Fibroblast of mammary gland (primary cell): ENCODE measurements at regions not wholly inside any gene's neighbourhood (a gene's known extent, or its start where the extent isn't known, plus 50 kb on each side); places are given as distances from the start of the nearest gene placed in this dataset.
"Not testable (repeated sequence)": the region's sequence is repeated elsewhere in the genome, so short reads cannot be mapped to it uniquely, and the experiment has no call there.

Source experiments
- DNase-seq: peaks from one replicate; pipeline ENCODE4 v3.0.0-alpha.2; 2010; ENCODE audit warnings: low read depth
- H3K4me3 ChIP-seq: 2 replicates; pipeline ENCODE4 v1.5.1; 2011; ENCODE audit warnings: low read depth, mild to moderate bottlenecking, low read length, moderate library complexity; ENCODE audit not compliant: control insufficient read depth
- TF ChIP-seq, protein P1 (sequence below): conservative IDR thresholded peaks from 2 replicates; pipeline ENCODE4 v1.5.1; 2011; ENCODE audit warnings: low read depth, low read length, inconsistent platforms; ENCODE audit not compliant: control insufficient read depth, insufficient read depth

GRCh38 chr4:154988511-154988910 is 207.4 kb downstream of the RBM46 start:
- no peak for DNase-seq
- H3K4me3 ChIP-seq: no peak overlapping the region
- TF ChIP-seq, protein P1, sequence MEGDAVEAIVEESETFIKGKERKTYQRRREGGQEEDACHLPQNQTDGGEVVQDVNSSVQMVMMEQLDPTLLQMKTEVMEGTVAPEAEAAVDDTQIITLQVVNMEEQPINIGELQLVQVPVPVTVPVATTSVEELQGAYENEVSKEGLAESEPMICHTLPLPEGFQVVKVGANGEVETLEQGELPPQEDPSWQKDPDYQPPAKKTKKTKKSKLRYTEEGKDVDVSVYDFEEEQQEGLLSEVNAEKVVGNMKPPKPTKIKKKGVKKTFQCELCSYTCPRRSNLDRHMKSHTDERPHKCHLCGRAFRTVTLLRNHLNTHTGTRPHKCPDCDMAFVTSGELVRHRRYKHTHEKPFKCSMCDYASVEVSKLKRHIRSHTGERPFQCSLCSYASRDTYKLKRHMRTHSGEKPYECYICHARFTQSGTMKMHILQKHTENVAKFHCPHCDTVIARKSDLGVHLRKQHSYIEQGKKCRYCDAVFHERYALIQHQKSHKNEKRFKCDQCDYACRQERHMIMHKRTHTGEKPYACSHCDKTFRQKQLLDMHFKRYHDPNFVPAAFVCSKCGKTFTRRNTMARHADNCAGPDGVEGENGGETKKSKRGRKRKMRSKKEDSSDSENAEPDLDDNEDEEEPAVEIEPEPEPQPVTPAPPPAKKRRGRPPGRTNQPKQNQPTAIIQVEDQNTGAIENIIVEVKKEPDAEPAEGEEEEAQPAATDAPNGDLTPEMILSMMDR: no peak

GRCh38 chr4:154989511-154989910 is 208.4 kb downstream of the RBM46 start:
- DNase-seq: no peak
- no peak overlapping the region for H3K4me3 ChIP-seq
- TF ChIP-seq, protein P1: no peak

GRCh38 chr4:154997866-154998265 is 210.6 kb upstream of the NPY2R start:
- not testable (repeated sequence) for H3K4me3 ChIP-seq
- DNase-seq: peak; percentile 81

- TF ChIP-seq, protein P1: no peak
- DNase-seq: peak; percentile 97
- peak overlapping the region; percentile 36 for H3K4me3 ChIP-seq
Observed at GRCh38 chr4:154998284-154998683, 210.2 kb upstream of the NPY2R start.

GRCh38 chr4:154998773-154999172 is 209.7 kb upstream of the NPY2R start:
- TF ChIP-seq, protein P1: no peak
- H3K4me3 ChIP-seq: peak overlapping the region; percentile 36
- DNase-seq: no peak

GRCh38 chr4:154999950-155000578 is 208.4 kb upstream of the NPY2R start:
- DNase-seq: peak; percentile 54
- H3K4me3 ChIP-seq: peak overlapping the region; percentile 36
- TF ChIP-seq, protein P1: no peak

DNA sequence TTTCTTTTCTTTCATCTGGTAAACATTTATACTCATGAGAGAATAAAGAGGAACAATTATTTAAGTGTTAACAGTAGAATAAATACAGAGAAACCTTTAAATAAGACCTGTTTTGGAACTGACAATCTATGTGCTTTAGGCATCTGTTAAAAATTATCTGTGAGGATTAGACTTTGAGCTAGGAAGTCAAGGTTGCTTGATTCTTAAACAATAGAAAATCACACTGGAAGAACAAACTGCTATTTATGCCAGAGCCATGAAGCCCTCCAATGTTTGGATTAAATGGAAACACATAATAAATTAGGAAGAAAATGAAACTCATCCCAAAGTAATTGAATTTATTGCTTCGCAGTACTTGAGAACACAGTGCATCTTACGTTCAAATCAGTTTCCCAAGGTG is 207.2 kb upstream of the NPY2R start:
- DNase-seq: no peak
- TF ChIP-seq, protein P1: no peak
- H3K4me3 ChIP-seq: no peak overlapping the region
